A673 (cell line): ENCODE measurements at regions not wholly inside any gene's neighbourhood (a gene's known extent, or its start where the extent isn't known, plus 50 kb on each side); places are given as distances from the start of the nearest gene placed in this dataset.
"Not testable (repeated sequence)": the region's sequence is repeated elsewhere in the genome, so short reads cannot be mapped to it uniquely, and the experiment has no call there.

Source experiments
- EZH2 ChIP-seq: fragments of 200-600 bp; sonication (generic); IDR thresholded peaks from 2 replicates; pipeline ENCODE4 v1.6.1; 2017; ENCODE audit warnings: borderline replicate concordance, low read depth, mild to moderate bottlenecking, mixed read lengths, antibody characterized with exemption, low read length; ENCODE audit not compliant: poor library complexity, severe bottlenecking
- TF ChIP-seq, protein P1 (sequence below): fragments of 300-800, 200-600 bp; sonication (generic); conservative IDR thresholded peaks from 2 replicates; pipeline ENCODE4 v1.5.1; 2017; ENCODE audit warnings: low read depth, mild to moderate bottlenecking, antibody characterized with exemption, low read length, moderate library complexity, mixed read lengths

DNA sequence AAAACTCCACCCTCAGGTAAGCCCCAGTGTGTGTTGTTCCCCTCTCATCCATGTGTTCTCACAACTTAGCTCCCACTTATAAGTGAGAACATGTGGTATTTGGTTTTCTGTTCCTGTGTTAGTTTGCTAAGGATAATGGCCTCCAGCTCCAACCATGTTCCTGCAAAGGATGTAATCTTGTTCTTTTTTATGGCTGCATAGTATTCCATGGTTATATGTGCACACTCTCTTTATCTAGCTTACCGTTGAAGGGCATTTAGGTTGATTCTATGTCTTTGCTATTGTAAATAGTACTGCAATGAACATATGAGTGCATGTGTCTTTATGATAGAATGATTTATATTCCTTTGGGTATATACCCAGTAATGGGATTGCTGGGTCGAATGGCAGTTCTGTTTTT, 124.4 kb upstream of the RANBP3L start:
- TF ChIP-seq, protein P1, sequence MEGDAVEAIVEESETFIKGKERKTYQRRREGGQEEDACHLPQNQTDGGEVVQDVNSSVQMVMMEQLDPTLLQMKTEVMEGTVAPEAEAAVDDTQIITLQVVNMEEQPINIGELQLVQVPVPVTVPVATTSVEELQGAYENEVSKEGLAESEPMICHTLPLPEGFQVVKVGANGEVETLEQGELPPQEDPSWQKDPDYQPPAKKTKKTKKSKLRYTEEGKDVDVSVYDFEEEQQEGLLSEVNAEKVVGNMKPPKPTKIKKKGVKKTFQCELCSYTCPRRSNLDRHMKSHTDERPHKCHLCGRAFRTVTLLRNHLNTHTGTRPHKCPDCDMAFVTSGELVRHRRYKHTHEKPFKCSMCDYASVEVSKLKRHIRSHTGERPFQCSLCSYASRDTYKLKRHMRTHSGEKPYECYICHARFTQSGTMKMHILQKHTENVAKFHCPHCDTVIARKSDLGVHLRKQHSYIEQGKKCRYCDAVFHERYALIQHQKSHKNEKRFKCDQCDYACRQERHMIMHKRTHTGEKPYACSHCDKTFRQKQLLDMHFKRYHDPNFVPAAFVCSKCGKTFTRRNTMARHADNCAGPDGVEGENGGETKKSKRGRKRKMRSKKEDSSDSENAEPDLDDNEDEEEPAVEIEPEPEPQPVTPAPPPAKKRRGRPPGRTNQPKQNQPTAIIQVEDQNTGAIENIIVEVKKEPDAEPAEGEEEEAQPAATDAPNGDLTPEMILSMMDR, result not testable (repeated sequence)
- not testable (repeated sequence) for TF ChIP-seq EZH2
